Transverse colon (tissue), 4 donors: ENCODE measurements at regions not wholly inside any gene's neighbourhood (a gene's known extent, or its start where the extent isn't known, plus 50 kb on each side); places are given as distances from the start of the nearest gene placed in this dataset.

Experiments
- CTCF ChIP-seq, 5 experiments: fragments of 200-600 bp in 3 of 5; fragments of 450-650 bp in 2 of 5; sonication (generic) in 3 of 5; IDR thresholded peaks; 1 replicate in 2 of 5; 2 replicates in 3 of 5; pipeline ENCODE4 v1.5.1; 2016 to 2017; ENCODE audit warnings: antibody characterized with exemption in 5 of 5, inconsistent platforms in 3 of 5, mild to moderate bottlenecking in 2 of 5, moderate library complexity in 1 of 5
- EP300 ChIP-seq: sonication (generic); formaldehyde crosslinking; IDR thresholded peaks from one replicate; pipeline ENCODE4 v1.6.1; 2017; ENCODE audit warnings: antibody characterized with exemption, low read depth
- POLR2A ChIP-seq: fragments of 450-650 bp; IDR thresholded peaks from one replicate; pipeline ENCODE4 v1.6.1; 2016; ENCODE audit warnings: antibody characterized with exemption, mild to moderate bottlenecking, moderate library complexity
- POLR2AphosphoS5 ChIP-seq, 3 donors: sonication (generic); formaldehyde crosslinking; IDR thresholded peaks; one replicate each; pipeline ENCODE4 v1.6.1; 2016; ENCODE audit warnings: antibody characterized with exemption in 3 of 3

GRCh38 chr10:76759681-76760080 is 877.9 kb downstream of the KCNMA1 start:
- TF ChIP-seq CTCF (IDR thresholded peaks at IDR 0.05), result no peak
- no peak for TF ChIP-seq POLR2AphosphoS5 (IDR thresholded peaks at IDR 0.05)
- TF ChIP-seq EP300, result no peak
- no peak for TF ChIP-seq POLR2A
